Mammary epithelial cell (primary cell): ENCODE measurements at regions not wholly inside any gene's neighbourhood (a gene's known extent, or its start where the extent isn't known, plus 50 kb on each side); places are given as distances from the start of the nearest gene placed in this dataset.

Experiments
- EZH2 ChIP-seq: IDR thresholded peaks from 2 replicates; pipeline ENCODE4 v1.6.1; 2012; ENCODE audit warnings: low read length, inconsistent platforms, borderline replicate concordance
- TF ChIP-seq, protein P1 (sequence below), 2 donors: IDR thresholded peaks in 1 of 2; conservative IDR thresholded peaks in 1 of 2; 2 replicates each; pipeline ENCODE4 v1.5.1; 2011 to 2012; ENCODE audit warnings: inconsistent platforms in 2 of 2, low read length in 2 of 2, mild to moderate bottlenecking in 2 of 2, control low read depth in 1 of 2, low read depth in 1 of 2; ENCODE audit not compliant: insufficient read depth in 1 of 2; ENCODE audit errors: extremely low read depth in 1 of 2

DNA sequence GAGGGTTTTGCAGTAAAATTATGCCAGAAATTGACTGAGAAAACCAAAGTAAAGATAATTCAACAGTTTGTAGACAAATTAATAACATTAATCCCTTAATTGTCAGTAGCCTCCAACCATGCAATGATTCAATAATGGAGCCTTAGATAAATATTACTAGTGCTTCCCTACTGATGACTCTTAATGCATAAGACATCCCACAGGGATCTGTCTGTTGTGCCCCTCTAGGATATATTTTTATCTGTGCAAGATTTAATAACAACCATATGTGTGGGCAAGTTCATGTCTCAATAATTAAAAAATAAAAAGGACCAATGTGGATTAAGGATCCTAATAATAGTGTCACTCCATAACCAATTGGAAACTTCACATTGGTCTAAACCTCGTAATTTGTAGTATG is 230.3 kb upstream of the TCF4 start:
- TF ChIP-seq, protein P1, sequence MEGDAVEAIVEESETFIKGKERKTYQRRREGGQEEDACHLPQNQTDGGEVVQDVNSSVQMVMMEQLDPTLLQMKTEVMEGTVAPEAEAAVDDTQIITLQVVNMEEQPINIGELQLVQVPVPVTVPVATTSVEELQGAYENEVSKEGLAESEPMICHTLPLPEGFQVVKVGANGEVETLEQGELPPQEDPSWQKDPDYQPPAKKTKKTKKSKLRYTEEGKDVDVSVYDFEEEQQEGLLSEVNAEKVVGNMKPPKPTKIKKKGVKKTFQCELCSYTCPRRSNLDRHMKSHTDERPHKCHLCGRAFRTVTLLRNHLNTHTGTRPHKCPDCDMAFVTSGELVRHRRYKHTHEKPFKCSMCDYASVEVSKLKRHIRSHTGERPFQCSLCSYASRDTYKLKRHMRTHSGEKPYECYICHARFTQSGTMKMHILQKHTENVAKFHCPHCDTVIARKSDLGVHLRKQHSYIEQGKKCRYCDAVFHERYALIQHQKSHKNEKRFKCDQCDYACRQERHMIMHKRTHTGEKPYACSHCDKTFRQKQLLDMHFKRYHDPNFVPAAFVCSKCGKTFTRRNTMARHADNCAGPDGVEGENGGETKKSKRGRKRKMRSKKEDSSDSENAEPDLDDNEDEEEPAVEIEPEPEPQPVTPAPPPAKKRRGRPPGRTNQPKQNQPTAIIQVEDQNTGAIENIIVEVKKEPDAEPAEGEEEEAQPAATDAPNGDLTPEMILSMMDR (conservative IDR thresholded peaks at IDR 0.05 in 1 of 2, IDR thresholded peaks at IDR 0.05 in 1 of 2; ENCODE audit: extremely low read depth in 1 of 2, insufficient read depth in 1 of 2, low read depth in 1 of 2, low read length in 2 of 2), result no peak
- TF ChIP-seq EZH2, result no peak
